ENCODE measurements at regions not wholly inside any gene's neighbourhood (a gene's known extent, or its start where the extent isn't known, plus 50 kb on each side); places are given as distances from the start of the nearest gene placed in this dataset.

DNA sequence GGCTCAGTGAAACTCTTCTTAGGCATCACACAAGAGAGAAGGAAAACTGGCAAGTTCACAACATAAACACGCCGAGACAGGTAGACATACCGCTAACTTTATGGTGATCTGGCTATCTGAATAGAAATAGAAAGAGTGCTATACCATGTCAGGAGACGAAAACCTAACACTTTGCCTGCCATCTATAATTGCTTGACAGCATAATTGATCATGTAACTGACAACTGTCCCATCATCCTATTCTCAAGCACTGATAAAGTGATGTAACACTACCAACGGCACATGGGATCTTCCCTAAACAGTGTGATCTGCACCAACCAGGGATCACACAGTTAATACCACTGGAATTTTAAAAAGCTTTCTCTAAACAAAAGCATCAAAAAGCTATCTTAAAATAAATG is 270.9 kb upstream of the NSMCE3 start:
- H3K9me1 ChIP-seq (ENCODE audit: control insufficient read depth, extremely low read depth, insufficient read depth, low read length), result no peaks in the 10 kb centered on the region
- dilution Hi-C loops (cut with MboI; ENCODE audit: extremely low pct_ligation_motif_present, low sequenced_read_pairs), result no loop called here
- H3K4me2 ChIP-seq (ENCODE audit: control insufficient read depth, extremely low read depth, insufficient read depth, low read depth, low read length), result no peak overlapping the region
- H3K27me3 ChIP-seq (ENCODE audit: control insufficient read depth, extremely low read depth, insufficient read depth, low read length), result no peaks in the 10 kb centered on the region
- no peak overlapping the region for H2AFZ ChIP-seq (ENCODE audit: control insufficient read depth, low read length)
- H3K27ac ChIP-seq (ENCODE audit: control insufficient read depth, insufficient read depth, low read length), result no peak overlapping the region
- H3K9ac ChIP-seq (ENCODE audit: control insufficient read depth, extremely low read depth, insufficient read depth, low read length), result no peak overlapping the region
- no peaks in the 10 kb centered on the region for H4K20me1 ChIP-seq (ENCODE audit: control insufficient read depth, extremely low read depth, insufficient read depth, low read length)
- H3K36me3 ChIP-seq (ENCODE audit: control insufficient read depth in 2 of 2, extremely low read depth in 1 of 2, insufficient read depth in 2 of 2, low read length in 2 of 2), result no peaks in the 10 kb centered on the region
- H3K4me3 ChIP-seq (ENCODE audit: control insufficient read depth in 2 of 3, extremely low read depth in 1 of 3, insufficient read depth in 2 of 3, low read depth in 1 of 3, low read length in 3 of 3), result no peak overlapping the region
- TF ChIP-seq EZH2 (IDR thresholded peaks at IDR 0.05; ENCODE audit: low read length), result no peak
- TF ChIP-seq, protein P1, sequence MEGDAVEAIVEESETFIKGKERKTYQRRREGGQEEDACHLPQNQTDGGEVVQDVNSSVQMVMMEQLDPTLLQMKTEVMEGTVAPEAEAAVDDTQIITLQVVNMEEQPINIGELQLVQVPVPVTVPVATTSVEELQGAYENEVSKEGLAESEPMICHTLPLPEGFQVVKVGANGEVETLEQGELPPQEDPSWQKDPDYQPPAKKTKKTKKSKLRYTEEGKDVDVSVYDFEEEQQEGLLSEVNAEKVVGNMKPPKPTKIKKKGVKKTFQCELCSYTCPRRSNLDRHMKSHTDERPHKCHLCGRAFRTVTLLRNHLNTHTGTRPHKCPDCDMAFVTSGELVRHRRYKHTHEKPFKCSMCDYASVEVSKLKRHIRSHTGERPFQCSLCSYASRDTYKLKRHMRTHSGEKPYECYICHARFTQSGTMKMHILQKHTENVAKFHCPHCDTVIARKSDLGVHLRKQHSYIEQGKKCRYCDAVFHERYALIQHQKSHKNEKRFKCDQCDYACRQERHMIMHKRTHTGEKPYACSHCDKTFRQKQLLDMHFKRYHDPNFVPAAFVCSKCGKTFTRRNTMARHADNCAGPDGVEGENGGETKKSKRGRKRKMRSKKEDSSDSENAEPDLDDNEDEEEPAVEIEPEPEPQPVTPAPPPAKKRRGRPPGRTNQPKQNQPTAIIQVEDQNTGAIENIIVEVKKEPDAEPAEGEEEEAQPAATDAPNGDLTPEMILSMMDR (optimal IDR thresholded peaks at IDR 0.05 in 1 of 3, IDR thresholded peaks at IDR 0.05 in 1 of 3, conservative IDR thresholded peaks at IDR 0.05 in 1 of 3; ENCODE audit: extremely low read depth in 1 of 3, insufficient read depth in 2 of 3, low read length in 3 of 3), result no peak
- FAIRE-seq (no peak), DNase-seq (ENCODE audit: low read depth, low spot score) (no peak)
- H3K9me3 ChIP-seq (ENCODE audit: control insufficient read depth, low read depth, low read length), result no peaks in the 10 kb centered on the region
- no peaks in the 10 kb centered on the region for H3K4me1 ChIP-seq (ENCODE audit: control insufficient read depth, extremely low read depth, insufficient read depth, low read length)
- H3K79me2 ChIP-seq (ENCODE audit: control insufficient read depth, insufficient read depth, low read length), result no peaks in the 10 kb centered on the region

DNA sequence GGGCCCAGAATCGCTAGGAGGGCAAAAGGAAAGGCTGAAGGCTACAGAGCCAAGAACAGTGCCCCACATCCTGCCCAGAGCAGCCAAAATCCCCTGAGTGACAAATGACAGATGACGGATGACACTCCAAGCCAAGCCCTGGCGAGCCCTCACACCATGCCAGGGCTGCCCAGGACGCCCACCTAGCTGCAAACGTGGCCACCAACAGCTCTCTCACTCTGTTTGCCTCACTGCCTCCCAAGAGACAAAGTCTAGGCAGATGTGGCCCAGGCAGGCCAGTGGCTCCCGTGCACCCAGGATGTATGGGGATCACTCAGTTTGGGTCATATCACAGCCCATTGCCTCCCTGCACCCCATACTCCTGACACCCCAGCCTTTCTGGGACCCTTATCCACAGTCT is 270.1 kb upstream of the NSMCE3 start:
- Histone ChIP-seq H3K4me3 (ENCODE audit: control insufficient read depth in 2 of 3, extremely low read depth in 1 of 3, insufficient read depth in 2 of 3, low read depth in 1 of 3, low read length in 3 of 3) (no peak overlapping the region), H3K4me2 (ENCODE audit: control insufficient read depth, extremely low read depth, insufficient read depth, low read depth, low read length) (no peak overlapping the region), H4K20me1 (ENCODE audit: control insufficient read depth, extremely low read depth, insufficient read depth, low read length) (no peaks in the 10 kb centered on the region), H3K79me2 (ENCODE audit: control insufficient read depth, insufficient read depth, low read length) (no peaks in the 10 kb centered on the region), H3K9ac (ENCODE audit: control insufficient read depth, extremely low read depth, insufficient read depth, low read length) (no peak overlapping the region), H3K4me1 (ENCODE audit: control insufficient read depth, extremely low read depth, insufficient read depth, low read length) (no peaks in the 10 kb centered on the region), H3K36me3 (ENCODE audit: control insufficient read depth in 2 of 2, extremely low read depth in 1 of 2, insufficient read depth in 2 of 2, low read length in 2 of 2) (no peaks in the 10 kb centered on the region), H3K27ac (ENCODE audit: control insufficient read depth, insufficient read depth, low read length) (no peak overlapping the region), H3K27me3 (ENCODE audit: control insufficient read depth, extremely low read depth, insufficient read depth, low read length) (no peaks in the 10 kb centered on the region), H3K9me1 (ENCODE audit: control insufficient read depth, extremely low read depth, insufficient read depth, low read length) (no peaks in the 10 kb centered on the region), H2AFZ (ENCODE audit: control insufficient read depth, low read length) (no peak overlapping the region), H3K9me3 (ENCODE audit: control insufficient read depth, low read depth, low read length) (no peaks in the 10 kb centered on the region)
- dilution Hi-C loops (cut with MboI; ENCODE audit: extremely low pct_ligation_motif_present, low sequenced_read_pairs), result no loop called here
- no peak for FAIRE-seq
- no peak for TF ChIP-seq EZH2 (IDR thresholded peaks at IDR 0.05; ENCODE audit: low read length)
- TF ChIP-seq, protein P1 (optimal IDR thresholded peaks at IDR 0.05 in 1 of 3, IDR thresholded peaks at IDR 0.05 in 1 of 3, conservative IDR thresholded peaks at IDR 0.05 in 1 of 3; ENCODE audit: extremely low read depth in 1 of 3, insufficient read depth in 2 of 3, low read length in 3 of 3), result no peak
- no peak for DNase-seq (ENCODE audit: low read depth, low spot score)
